ENCODE measurements at regions not wholly inside any gene's neighbourhood (a gene's known extent, or its start where the extent isn't known, plus 50 kb on each side); places are given as distances from the start of the nearest gene placed in this dataset.

DNA sequence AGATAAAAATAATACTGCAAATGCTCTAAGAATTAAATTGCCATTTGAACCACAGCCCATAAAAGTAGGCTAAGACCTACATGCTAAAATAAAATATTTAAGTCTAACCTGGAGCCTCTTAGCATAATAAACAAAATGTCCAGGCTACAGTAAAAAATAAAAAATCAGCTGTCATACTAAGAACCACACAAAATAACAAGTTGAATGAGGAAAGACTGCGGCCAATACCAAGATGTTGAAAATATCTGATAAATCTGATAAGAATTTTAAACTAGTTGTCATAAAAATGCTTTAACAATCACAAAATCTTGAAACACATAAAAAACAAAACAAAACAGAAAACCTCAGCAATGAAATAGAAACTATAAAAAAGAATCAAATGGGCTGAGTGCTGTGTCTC is 336.9 kb upstream of the MSX2 start:
- ATAC-seq = no peak
- no peak for TF ChIP-seq ARNTL (CRISPR knock-in tag; IDR thresholded peaks at IDR 0.05; ENCODE audit: borderline replicate concordance, low read depth)
- no peak for TF ChIP-seq ZNF565 (CRISPR knock-in tag; conservative IDR thresholded peaks at IDR 0.05; ENCODE audit: low read depth)
- no peak for TF ChIP-seq BACH2 (CRISPR knock-in tag; IDR thresholded peaks at IDR 0.05; ENCODE audit: borderline replicate concordance)

DNA sequence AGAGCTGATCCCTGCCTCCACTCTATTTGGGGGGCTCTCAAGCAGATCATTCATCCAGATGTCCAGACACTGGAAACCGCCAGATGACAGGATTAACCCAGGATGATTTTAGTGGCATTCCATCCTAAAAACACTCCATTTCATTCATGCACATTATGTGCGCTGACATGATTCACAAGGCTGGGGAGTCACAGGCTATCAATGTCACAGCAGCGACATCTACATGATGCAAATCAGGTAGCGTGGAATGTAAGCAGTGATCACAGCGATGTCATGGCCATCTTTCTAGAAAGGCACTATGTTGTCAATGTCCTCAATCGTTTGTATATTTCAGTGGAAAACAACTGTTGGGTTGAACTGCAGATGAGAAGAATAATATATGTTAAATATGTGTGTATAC is 331.5 kb upstream of the MSX2 start:
- no peak for TF ChIP-seq RARB (CRISPR knock-in tag; IDR thresholded peaks at IDR 0.05)
- TF ChIP-seq ESRRG (CRISPR knock-in tag; IDR thresholded peaks at IDR 0.05) = no peak
- TF ChIP-seq, protein P1, sequence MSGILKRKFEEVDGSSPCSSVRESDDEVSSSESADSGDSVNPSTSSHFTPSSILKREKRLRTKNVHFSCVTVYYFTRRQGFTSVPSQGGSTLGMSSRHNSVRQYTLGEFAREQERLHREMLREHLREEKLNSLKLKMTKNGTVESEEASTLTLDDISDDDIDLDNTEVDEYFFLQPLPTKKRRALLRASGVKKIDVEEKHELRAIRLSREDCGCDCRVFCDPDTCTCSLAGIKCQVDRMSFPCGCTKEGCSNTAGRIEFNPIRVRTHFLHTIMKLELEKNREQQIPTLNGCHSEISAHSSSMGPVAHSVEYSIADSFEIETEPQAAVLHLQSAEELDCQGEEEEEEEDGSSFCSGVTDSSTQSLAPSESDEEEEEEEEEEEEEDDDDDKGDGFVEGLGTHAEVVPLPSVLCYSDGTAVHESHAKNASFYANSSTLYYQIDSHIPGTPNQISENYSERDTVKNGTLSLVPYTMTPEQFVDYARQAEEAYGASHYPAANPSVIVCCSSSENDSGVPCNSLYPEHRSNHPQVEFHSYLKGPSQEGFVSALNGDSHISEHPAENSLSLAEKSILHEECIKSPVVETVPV (CRISPR knock-in tag; IDR thresholded peaks at IDR 0.05) = no peak
- no peak for TF ChIP-seq ZFP30 (CRISPR knock-in tag; IDR thresholded peaks at IDR 0.05)
- TF ChIP-seq GLIS3 (CRISPR knock-in tag; IDR thresholded peaks at IDR 0.05) = no peak
- TF ChIP-seq ARNTL (CRISPR knock-in tag; IDR thresholded peaks at IDR 0.05; ENCODE audit: borderline replicate concordance, low read depth) = no peak
- no peak for TF ChIP-seq ZNF70 (CRISPR knock-in tag; IDR thresholded peaks at IDR 0.05)
- TF ChIP-seq, protein P2, sequence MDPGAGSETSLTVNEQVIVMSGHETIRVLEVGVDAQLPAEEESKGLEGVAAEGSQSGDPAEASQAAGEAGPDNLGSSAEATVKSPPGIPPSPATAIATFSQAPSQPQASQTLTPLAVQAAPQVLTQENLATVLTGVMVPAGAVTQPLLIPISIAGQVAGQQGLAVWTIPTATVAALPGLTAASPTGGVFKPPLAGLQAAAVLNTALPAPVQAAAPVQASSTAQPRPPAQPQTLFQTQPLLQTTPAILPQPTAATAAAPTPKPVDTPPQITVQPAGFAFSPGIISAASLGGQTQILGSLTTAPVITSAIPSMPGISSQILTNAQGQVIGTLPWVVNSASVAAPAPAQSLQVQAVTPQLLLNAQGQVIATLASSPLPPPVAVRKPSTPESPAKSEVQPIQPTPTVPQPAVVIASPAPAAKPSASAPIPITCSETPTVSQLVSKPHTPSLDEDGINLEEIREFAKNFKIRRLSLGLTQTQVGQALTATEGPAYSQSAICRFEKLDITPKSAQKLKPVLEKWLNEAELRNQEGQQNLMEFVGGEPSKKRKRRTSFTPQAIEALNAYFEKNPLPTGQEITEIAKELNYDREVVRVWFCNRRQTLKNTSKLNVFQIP (CRISPR knock-in tag; IDR thresholded peaks at IDR 0.05; ENCODE audit: borderline replicate concordance, low read depth) = no peak
- TF ChIP-seq, protein P3, sequence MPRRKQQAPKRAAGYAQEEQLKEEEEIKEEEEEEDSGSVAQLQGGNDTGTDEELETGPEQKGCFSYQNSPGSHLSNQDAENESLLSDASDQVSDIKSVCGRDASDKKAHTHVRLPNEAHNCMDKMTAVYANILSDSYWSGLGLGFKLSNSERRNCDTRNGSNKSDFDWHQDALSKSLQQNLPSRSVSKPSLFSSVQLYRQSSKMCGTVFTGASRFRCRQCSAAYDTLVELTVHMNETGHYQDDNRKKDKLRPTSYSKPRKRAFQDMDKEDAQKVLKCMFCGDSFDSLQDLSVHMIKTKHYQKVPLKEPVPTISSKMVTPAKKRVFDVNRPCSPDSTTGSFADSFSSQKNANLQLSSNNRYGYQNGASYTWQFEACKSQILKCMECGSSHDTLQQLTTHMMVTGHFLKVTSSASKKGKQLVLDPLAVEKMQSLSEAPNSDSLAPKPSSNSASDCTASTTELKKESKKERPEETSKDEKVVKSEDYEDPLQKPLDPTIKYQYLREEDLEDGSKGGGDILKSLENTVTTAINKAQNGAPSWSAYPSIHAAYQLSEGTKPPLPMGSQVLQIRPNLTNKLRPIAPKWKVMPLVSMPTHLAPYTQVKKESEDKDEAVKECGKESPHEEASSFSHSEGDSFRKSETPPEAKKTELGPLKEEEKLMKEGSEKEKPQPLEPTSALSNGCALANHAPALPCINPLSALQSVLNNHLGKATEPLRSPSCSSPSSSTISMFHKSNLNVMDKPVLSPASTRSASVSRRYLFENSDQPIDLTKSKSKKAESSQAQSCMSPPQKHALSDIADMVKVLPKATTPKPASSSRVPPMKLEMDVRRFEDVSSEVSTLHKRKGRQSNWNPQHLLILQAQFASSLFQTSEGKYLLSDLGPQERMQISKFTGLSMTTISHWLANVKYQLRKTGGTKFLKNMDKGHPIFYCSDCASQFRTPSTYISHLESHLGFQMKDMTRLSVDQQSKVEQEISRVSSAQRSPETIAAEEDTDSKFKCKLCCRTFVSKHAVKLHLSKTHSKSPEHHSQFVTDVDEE (CRISPR knock-in tag; IDR thresholded peaks at IDR 0.05) = no peak
- TF ChIP-seq ZC3H10 (CRISPR knock-in tag; IDR thresholded peaks at IDR 0.05) = no peak
- no peak for TF ChIP-seq ZFP3 (CRISPR knock-in tag; IDR thresholded peaks at IDR 0.05)
- no peak for TF ChIP-seq BACH2 (CRISPR knock-in tag; IDR thresholded peaks at IDR 0.05; ENCODE audit: borderline replicate concordance)
- ATAC-seq = no peak

DNA sequence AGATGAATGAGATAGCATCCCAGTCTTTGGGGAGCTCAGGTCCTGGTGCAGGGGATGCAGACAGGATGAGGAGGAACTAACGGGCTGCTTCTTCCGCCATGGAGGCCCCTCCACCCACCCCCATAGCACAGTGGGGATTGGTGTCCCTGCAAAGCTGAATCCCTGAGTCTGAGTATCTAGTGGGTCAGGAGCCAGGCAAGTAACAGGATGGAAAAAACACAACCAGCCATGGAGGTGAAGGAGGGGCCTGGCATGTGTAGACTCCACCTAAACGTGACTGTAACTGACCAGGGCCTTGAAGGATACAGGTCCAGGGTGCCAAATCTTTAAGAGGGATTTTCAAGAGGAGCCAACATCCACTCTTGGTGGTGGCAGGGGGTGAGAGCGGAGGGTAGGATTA is 327.8 kb upstream of the MSX2 start:
- TF ChIP-seq, protein P1 (CRISPR knock-in tag; IDR thresholded peaks at IDR 0.05) = no peak
- TF ChIP-seq, protein P2 (CRISPR knock-in tag; IDR thresholded peaks at IDR 0.05; ENCODE audit: borderline replicate concordance, low read depth) = no peak
- TF ChIP-seq GLIS3 (CRISPR knock-in tag; IDR thresholded peaks at IDR 0.05) = no peak
- no peak for TF ChIP-seq ZFP3 (CRISPR knock-in tag; IDR thresholded peaks at IDR 0.05)
- TF ChIP-seq RARB (CRISPR knock-in tag; IDR thresholded peaks at IDR 0.05) = no peak
- TF ChIP-seq TCF4 (CRISPR knock-in tag; IDR thresholded peaks at IDR 0.05; ENCODE audit: borderline replicate concordance) = no peak
- no peak for TF ChIP-seq ESRRG (CRISPR knock-in tag; IDR thresholded peaks at IDR 0.05)
- no peak for TF ChIP-seq ZNF565 (CRISPR knock-in tag; conservative IDR thresholded peaks at IDR 0.05; ENCODE audit: low read depth)
- no peak for TF ChIP-seq ARNTL (CRISPR knock-in tag; IDR thresholded peaks at IDR 0.05; ENCODE audit: borderline replicate concordance, low read depth)
- no peak for TF ChIP-seq ZFP30 (CRISPR knock-in tag; IDR thresholded peaks at IDR 0.05)
- no peak for ATAC-seq

DNA sequence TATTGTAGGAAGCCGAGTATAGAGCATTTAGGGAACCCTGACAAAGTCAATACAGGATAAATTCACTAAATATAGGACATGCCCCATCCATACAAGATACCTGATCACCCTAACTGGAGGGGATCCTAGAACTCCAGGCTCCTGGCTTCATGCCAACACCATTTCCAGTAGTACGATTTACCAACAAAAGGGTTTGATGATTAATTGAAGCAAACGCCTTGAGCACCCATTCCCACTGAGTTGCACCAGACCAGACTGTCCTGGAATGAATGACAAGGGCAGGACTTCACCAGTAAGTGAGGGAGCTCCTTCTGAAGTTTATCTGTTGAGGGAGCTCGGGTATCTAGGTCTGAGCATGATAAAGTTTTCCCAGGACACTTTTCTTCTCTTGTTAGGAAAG is 327.2 kb upstream of the MSX2 start:
- ATAC-seq = no peak
- TF ChIP-seq SNAI2 (CRISPR knock-in tag; IDR thresholded peaks at IDR 0.05) (no peak), ZFP30 (CRISPR knock-in tag; IDR thresholded peaks at IDR 0.05) (no peak), ZFP3 (CRISPR knock-in tag; IDR thresholded peaks at IDR 0.05) (no peak), ZNF70 (CRISPR knock-in tag; IDR thresholded peaks at IDR 0.05) (no peak), ZNF8 (CRISPR knock-in tag; IDR thresholded peaks at IDR 0.05) (no peak), TCF4 (CRISPR knock-in tag; IDR thresholded peaks at IDR 0.05; ENCODE audit: borderline replicate concordance) (no peak), CSDC2 (CRISPR knock-in tag; IDR thresholded peaks at IDR 0.05) (no peak), PPARA (CRISPR knock-in tag; IDR thresholded peaks at IDR 0.05; ENCODE audit: borderline replicate concordance) (no peak), ISL1 (CRISPR knock-in tag; IDR thresholded peaks at IDR 0.05) (no peak), ZNF565 (CRISPR knock-in tag; conservative IDR thresholded peaks at IDR 0.05; ENCODE audit: low read depth) (no peak), RARB (CRISPR knock-in tag; IDR thresholded peaks at IDR 0.05) (no peak), OSR1 (CRISPR knock-in tag; IDR thresholded peaks at IDR 0.05) (no peak)
- TF ChIP-seq, protein P1 (CRISPR knock-in tag; IDR thresholded peaks at IDR 0.05) = no peak
- TF ChIP-seq, protein P4, sequence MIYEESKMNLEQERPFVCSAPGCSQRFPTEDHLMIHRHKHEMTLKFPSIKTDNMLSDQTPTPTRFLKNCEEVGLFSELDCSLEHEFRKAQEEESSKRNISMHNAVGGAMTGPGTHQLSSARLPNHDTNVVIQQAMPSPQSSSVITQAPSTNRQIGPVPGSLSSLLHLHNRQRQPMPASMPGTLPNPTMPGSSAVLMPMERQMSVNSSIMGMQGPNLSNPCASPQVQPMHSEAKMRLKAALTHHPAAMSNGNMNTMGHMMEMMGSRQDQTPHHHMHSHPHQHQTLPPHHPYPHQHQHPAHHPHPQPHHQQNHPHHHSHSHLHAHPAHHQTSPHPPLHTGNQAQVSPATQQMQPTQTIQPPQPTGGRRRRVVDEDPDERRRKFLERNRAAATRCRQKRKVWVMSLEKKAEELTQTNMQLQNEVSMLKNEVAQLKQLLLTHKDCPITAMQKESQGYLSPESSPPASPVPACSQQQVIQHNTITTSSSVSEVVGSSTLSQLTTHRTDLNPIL (CRISPR knock-in tag; IDR thresholded peaks at IDR 0.05; ENCODE audit: low read depth) = no peak

Data from SK-N-SH treated with all-trans-retinoic acid at 6 μM for 48 hours (cell line).